Loucy (cell line): ENCODE measurements at regions not wholly inside any gene's neighbourhood (a gene's known extent, or its start where the extent isn't known, plus 50 kb on each side); places are given as distances from the start of the nearest gene placed in this dataset.

ENCODE experiments used
- H2AFZ ChIP-seq: fragments of 200-600 bp; sonication (generic); 2 replicates; pipeline ENCODE4 v1.6.0; 2016; ENCODE audit warnings: antibody characterized with exemption, mild to moderate bottlenecking, low read length, moderate library complexity
- H3F3A ChIP-seq: fragments of 200-600 bp; 2 replicates; pipeline ENCODE4 v1.6.0; 2016; ENCODE audit warnings: antibody characterized with exemption, low read depth, mild to moderate bottlenecking
- H3K27me3 ChIP-seq: fragments of 200-600 bp; sonication (generic); 2 replicates; pipeline ENCODE4 v1.6.1; 2014; ENCODE audit warnings: low read length, mild to moderate bottlenecking; ENCODE audit not compliant: insufficient read depth, poor library complexity, severe bottlenecking
- H3K36me3 ChIP-seq: fragments of 200-600 bp; sonication (generic); 2 replicates; pipeline ENCODE4 v1.6.1; 2016; ENCODE audit warnings: low read length; ENCODE audit not compliant: insufficient read depth
- H3K4me1 ChIP-seq: fragments of 200-600 bp; sonication (generic); 2 replicates; pipeline ENCODE4 v1.5.1; 2014; ENCODE audit warnings: low read length, mild to moderate bottlenecking; ENCODE audit not compliant: insufficient read depth, poor library complexity, severe bottlenecking
- H3K4me2 ChIP-seq: fragments of 200-600 bp; sonication (generic); 2 replicates; pipeline ENCODE4 v1.6.0; 2014; ENCODE audit warnings: antibody characterized with exemption, low read length, low read depth, mild to moderate bottlenecking; ENCODE audit not compliant: poor library complexity, severe bottlenecking
- H3K4me3 ChIP-seq: fragments of 200-600 bp; sonication (generic); 2 replicates; pipeline ENCODE4 v1.5.1; 2014; ENCODE audit warnings: low read length, mild to moderate bottlenecking, mixed read lengths; ENCODE audit not compliant: poor library complexity, severe bottlenecking
- H3K79me2 ChIP-seq: fragments of 200-600 bp; sonication (generic); 2 replicates; pipeline ENCODE4 v1.6.1; 2014; ENCODE audit warnings: low read length; ENCODE audit not compliant: insufficient read depth
- H3K9ac ChIP-seq: fragments of 200-600 bp; sonication (generic); 2 replicates; pipeline ENCODE4 v1.6.0; 2014; ENCODE audit warnings: mild to moderate bottlenecking, low read depth, low read length, moderate library complexity; ENCODE audit not compliant: poor library complexity, severe bottlenecking
- H3K9me2 ChIP-seq: fragments of 200-600 bp; sonication (generic); replicated peaks from 2 replicates; pipeline ENCODE4 v1.6.1; 2016; ENCODE audit warnings: low read depth, low read length, mixed read lengths
- H3K9me3 ChIP-seq: fragments of 200-600 bp; sonication (generic); 2 replicates; pipeline ENCODE4 v1.6.1; 2014; ENCODE audit warnings: mild to moderate bottlenecking, antibody characterized with exemption, low read length, low read depth; ENCODE audit not compliant: insufficient read depth
- H4K20me1 ChIP-seq: fragments of 200-600 bp; sonication (generic); 2 replicates; pipeline ENCODE4 v1.6.0; 2014; ENCODE audit warnings: antibody characterized with exemption, low read length, mild to moderate bottlenecking; ENCODE audit not compliant: insufficient read depth, poor library complexity, severe bottlenecking
- CTCF ChIP-seq: fragments of 200-600 bp; sonication (generic); conservative IDR thresholded peaks from 2 replicates; pipeline ENCODE4 v1.5.1; 2014; ENCODE audit warnings: mild to moderate bottlenecking, antibody characterized with exemption, low read length
- EZH2phosphoT487 ChIP-seq: fragments of 200-600 bp; IDR thresholded peaks from 2 replicates; pipeline ENCODE4 v1.6.1; 2018; ENCODE audit warnings: antibody characterized with exemption, mild to moderate bottlenecking, moderate library complexity, borderline replicate concordance

DNA sequence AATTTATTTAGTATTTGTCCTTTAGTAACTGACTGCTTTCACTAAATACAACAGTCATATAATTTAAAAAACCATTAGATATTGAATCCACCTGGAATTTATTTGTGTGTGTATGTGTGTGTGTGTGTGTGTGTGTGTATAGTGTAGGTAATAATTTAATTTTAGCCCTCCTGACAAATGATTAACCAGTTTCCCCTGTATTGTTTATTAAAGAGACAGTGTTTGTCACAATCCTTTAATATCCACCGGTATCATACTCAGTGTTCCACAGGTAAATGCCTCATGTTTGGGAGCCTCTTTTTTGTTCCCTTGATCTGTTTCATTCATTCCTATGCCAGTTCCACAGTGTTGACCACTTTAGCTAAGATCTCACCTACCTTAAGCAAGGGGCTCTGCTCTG lies 134.6 kb upstream of the IRX3 start:
- no peaks in the 10 kb centered on the region for H3K79me2 ChIP-seq
- no peak overlapping the region for H3K9ac ChIP-seq
- H3F3A ChIP-seq = no peaks in the 10 kb centered on the region
- H3K4me3 ChIP-seq = no peak overlapping the region
- TF ChIP-seq EZH2phosphoT487 (no peak), CTCF (no peak)
- H3K4me1 ChIP-seq = peaks cover 13% of the 10 kb centered on the region
- no peaks in the 10 kb centered on the region for H3K9me3 ChIP-seq
- no peak overlapping the region for H3K4me2 ChIP-seq
- H3K36me3 ChIP-seq = no peaks in the 10 kb centered on the region
- H2AFZ ChIP-seq = no peak overlapping the region
- H3K9me2 ChIP-seq = no peaks in the 10 kb centered on the region
- H3K27me3 ChIP-seq = no peaks in the 10 kb centered on the region
- H4K20me1 ChIP-seq = no peaks in the 10 kb centered on the region

- H2AFZ ChIP-seq = no peak overlapping the region
- no peak overlapping the region for H3K4me3 ChIP-seq
- no peaks in the 10 kb centered on the region for H3K79me2 ChIP-seq
- no peaks in the 10 kb centered on the region for H3K27me3 ChIP-seq
- no peak overlapping the region for H3K9ac ChIP-seq
- TF ChIP-seq CTCF (no peak), EZH2phosphoT487 (no peak)
- H3K9me2 ChIP-seq = no peaks in the 10 kb centered on the region
- no peaks in the 10 kb centered on the region for H4K20me1 ChIP-seq
- H3K4me2 ChIP-seq = no peak overlapping the region
- H3K9me3 ChIP-seq = no peaks in the 10 kb centered on the region
- H3F3A ChIP-seq = no peaks in the 10 kb centered on the region
- H3K36me3 ChIP-seq = no peaks in the 10 kb centered on the region
- H3K4me1 ChIP-seq = peaks cover 4% of the 10 kb centered on the region
Observed at GRCh38 chr16:54418903-54419302, 132.3 kb upstream of the IRX3 start.

DNA sequence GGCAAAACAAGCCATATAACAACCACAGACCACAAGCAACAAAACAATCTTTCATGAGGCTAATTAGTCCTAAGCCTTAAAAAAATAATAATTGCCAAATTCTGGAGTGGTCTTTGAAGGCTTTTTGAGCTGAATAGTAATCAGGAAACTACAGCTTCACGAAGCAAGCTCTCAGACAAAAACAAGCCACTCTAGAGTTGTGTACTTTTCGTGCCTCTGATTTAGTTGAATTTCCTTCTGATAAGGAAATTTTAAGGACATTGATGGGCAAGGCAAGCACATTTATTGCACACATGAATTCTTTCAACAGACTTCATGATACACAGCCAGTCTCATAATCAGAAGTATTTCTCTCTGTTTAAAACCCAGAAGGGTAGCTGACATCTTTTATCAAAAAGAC lies 130.8 kb upstream of the IRX3 start:
- Histone ChIP-seq H4K20me1 (no peaks in the 10 kb centered on the region), H3K36me3 (no peaks in the 10 kb centered on the region), H3K4me3 (no peak overlapping the region), H3K4me1 (peaks cover 4% of the 10 kb centered on the region), H3K9ac (no peak overlapping the region), H3K4me2 (no peak overlapping the region), H3K79me2 (no peaks in the 10 kb centered on the region), H2AFZ (no peak overlapping the region), H3K27me3 (no peaks in the 10 kb centered on the region), H3K9me3 (no peaks in the 10 kb centered on the region), H3K9me2 (no peaks in the 10 kb centered on the region), H3F3A (no peaks in the 10 kb centered on the region)
- TF ChIP-seq EZH2phosphoT487 = no peak
- TF ChIP-seq CTCF = no peak
